ENCODE measurements at regions not wholly inside any gene's neighbourhood (a gene's known extent, or its start where the extent isn't known, plus 50 kb on each side); places are given as distances from the start of the nearest gene placed in this dataset.

DNA sequence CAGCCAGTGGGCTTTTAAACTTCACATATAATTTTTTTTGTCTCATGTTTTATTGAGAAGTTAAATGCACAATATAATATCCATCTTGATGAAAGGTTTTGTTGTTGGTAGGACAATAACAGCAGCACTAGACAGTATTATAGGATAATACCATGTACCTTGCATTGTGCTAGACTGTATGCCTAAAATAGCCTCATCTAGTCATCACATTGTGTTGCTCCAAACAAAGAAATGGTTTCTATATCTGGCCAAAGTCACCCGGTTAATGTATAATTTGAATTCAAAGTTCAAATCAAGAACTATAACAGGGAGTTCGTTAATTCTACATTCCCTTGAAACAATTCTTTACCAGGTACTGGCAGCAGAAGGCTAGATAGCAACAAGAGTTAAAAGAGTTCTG lies 104.9 kb downstream of the KCNJ2 start:
- Histone ChIP-seq H3K27ac (no peak overlapping the region), H3K4me1 (no peaks in the 10 kb centered on the region), H3K9me3 (no peaks in the 10 kb centered on the region), H3K4me2 (no peak overlapping the region), H3K4me3 (no peak overlapping the region)
- no peak for FAIRE-seq
- POLR2A ChIA-PET = no interaction called here
- 17% methylated on average over 2 of the region's 2 CpGs for WGBS (ENCODE audit: missing lambda C conversion rate)
- DNase-seq (ENCODE audit: low read depth in 1 of 2, low spot score in 1 of 2) = no peak
- TF ChIP-seq, protein P1, sequence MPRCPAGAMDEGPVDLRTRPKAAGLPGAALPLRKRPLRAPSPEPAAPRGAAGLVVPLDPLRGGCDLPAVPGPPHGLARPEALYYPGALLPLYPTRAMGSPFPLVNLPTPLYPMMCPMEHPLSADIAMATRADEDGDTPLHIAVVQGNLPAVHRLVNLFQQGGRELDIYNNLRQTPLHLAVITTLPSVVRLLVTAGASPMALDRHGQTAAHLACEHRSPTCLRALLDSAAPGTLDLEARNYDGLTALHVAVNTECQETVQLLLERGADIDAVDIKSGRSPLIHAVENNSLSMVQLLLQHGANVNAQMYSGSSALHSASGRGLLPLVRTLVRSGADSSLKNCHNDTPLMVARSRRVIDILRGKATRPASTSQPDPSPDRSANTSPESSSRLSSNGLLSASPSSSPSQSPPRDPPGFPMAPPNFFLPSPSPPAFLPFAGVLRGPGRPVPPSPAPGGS (IDR thresholded peaks at IDR 0.05) = no peak
- TF ChIP-seq RARB (CRISPR knock-in tag; IDR thresholded peaks at IDR 0.05) (no peak), ZFP36 (IDR thresholded peaks at IDR 0.05; ENCODE audit: borderline replicate concordance, partially characterized antibody) (no peak), TFCP2L1 (CRISPR knock-in tag; IDR thresholded peaks at IDR 0.05) (no peak)
- ATAC-seq = no peak
- CTCF ChIA-PET = interaction anchor here (1.4 kb wide), 1 partner anchor 13 kb away, joined by 5 read pairs; no protein-coding TSS in a partner anchor

DNA sequence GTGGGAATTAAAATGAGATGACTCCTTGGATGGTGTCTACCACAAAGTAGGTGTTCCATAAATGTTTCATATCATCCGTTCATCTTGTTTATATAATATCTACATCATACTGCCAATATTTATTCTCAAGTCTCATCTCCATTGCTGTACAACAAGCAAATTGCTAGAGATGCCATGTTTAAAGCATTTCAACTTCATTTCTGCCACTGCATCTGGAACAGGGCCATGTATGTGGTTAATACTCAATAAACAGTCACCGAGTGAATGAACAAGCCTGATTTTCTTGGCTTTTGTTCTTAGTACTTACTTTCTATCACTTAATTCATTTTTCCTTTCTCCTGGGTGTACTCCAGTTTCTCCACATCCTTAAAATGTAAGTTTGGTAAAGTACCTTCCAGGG lies 107.6 kb downstream of the KCNJ2 start:
- Histone ChIP-seq H3K27ac (no peak overlapping the region), H3K9me3 (no peaks in the 10 kb centered on the region), H3K4me3 (no peak overlapping the region), H3K4me1 (no peaks in the 10 kb centered on the region), H3K4me2 (no peak overlapping the region)
- FAIRE-seq = no peak
- no peak for DNase-seq (ENCODE audit: low read depth in 1 of 2, low spot score in 1 of 2)
- 41% methylated on average over 2 of the region's 2 CpGs for whole genome bisulfite sequencing (ENCODE audit: missing lambda C conversion rate)
- ChIA-PET POLR2A (no interaction called here), CTCF (no interaction called here)
- TF ChIP-seq FOXS1 (CRISPR knock-in tag; IDR thresholded peaks at IDR 0.05) = no peak
- no peak for TF ChIP-seq JUN (IDR thresholded peaks at IDR 0.05)
- no peak for ATAC-seq

DNA sequence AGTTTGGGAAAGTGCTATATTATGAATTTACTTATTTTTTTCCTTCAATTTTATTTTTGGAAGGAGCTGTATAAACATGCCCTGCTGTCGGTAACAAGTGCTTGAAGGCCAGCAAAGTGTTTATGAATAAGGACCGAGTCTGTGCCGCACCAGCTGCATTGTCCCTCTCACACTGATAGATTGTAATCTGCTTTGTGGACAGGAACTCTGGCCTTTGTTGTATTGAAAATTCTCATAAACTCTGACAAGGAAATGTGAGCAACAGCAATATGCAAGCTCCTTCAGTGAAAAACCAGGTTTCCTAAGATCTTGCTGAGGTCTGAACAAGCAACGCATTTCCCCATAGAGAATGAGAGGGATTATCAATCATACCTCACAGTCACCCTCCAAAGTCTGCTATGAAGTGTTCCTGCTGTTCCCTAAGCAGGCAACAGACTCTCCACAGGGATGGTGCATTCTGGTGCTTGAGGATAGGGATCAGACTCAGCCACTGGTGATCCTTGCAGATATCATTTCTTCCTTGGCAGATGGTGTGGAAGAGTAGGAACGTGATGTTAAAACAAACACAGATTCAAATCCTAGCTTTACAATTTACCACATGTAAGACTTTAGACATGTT lies 109.6 kb downstream of the KCNJ2 start:
- no peaks in the 10 kb centered on the region for H3K9me3 ChIP-seq
- ATAC-seq (no peak), DNase-seq (ENCODE audit: low read depth in 1 of 2, low spot score in 1 of 2) (no peak), FAIRE-seq (no peak)
- H3K27ac ChIP-seq = no peak overlapping the region
- H3K4me3 ChIP-seq = no peak overlapping the region
- ChIA-PET POLR2A (no interaction called here), CTCF (interaction anchor here (0.9 to 1.6 kb wide), 3 partner anchors 9 to 344 kb away, joined by 3 to 5 read pairs (median 3); no protein-coding TSS in a partner anchor)
- 71% methylated on average over 5 of the region's 5 CpGs for WGBS (ENCODE audit: missing lambda C conversion rate)
- no peak for TF ChIP-seq RARB (CRISPR knock-in tag; IDR thresholded peaks at IDR 0.05)
- TF ChIP-seq KDM1A (IDR thresholded peaks at IDR 0.05; ENCODE audit: low read depth) = no peak
- no peak overlapping the region for H3K4me2 ChIP-seq
- H3K4me1 ChIP-seq = no peaks in the 10 kb centered on the region

DNA sequence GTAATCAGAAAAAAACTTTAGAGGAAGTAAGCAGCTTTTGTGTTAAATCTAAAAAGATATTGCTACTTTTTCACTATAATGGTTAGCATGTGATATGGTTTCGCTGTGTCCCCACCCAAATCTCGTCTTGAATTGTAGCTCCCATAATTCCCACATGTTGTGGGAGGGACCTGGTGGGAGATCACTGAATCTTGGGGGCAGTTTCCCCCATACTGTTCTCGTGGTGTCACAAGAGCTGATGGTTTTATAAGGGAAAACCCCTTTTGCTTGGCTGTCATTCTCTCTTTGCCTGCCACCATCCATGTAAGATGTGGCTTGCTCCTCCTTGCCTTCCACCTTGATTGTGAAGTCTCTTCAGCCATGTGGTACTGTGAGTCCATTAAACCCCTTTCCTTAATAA lies 117.1 kb downstream of the KCNJ2 start:
- DNase-seq (ENCODE audit: low read depth in 1 of 2, low spot score in 1 of 2) = no peak
- Histone ChIP-seq H3K4me3 (no peak overlapping the region), H3K4me2 (no peak overlapping the region), H3K27ac (no peak overlapping the region), H3K4me1 (no peaks in the 10 kb centered on the region), H3K9me3 (no peaks in the 10 kb centered on the region)
- CTCF ChIA-PET = no interaction called here
- WGBS (ENCODE audit: missing lambda C conversion rate) = 10% methylated on average over 3 of the region's 3 CpGs
- POLR2A ChIA-PET = no interaction called here
- TF ChIP-seq HOXB13 (CRISPR knock-in tag; IDR thresholded peaks at IDR 0.05; ENCODE audit: low read depth) (no peak), HOXA7 (CRISPR knock-in tag; IDR thresholded peaks at IDR 0.05) (no peak), RARB (CRISPR knock-in tag; IDR thresholded peaks at IDR 0.05) (no peak), SREBF2 (IDR thresholded peaks at IDR 0.05) (no peak), ZSCAN20 (CRISPR knock-in tag; IDR thresholded peaks at IDR 0.05) (no peak), SMC3 (IDR thresholded peaks at IDR 0.05) (no peak), PHF8 (IDR thresholded peaks at IDR 0.05; ENCODE audit: borderline replicate concordance, low read depth) (no peak)
- TF ChIP-seq, protein P2, sequence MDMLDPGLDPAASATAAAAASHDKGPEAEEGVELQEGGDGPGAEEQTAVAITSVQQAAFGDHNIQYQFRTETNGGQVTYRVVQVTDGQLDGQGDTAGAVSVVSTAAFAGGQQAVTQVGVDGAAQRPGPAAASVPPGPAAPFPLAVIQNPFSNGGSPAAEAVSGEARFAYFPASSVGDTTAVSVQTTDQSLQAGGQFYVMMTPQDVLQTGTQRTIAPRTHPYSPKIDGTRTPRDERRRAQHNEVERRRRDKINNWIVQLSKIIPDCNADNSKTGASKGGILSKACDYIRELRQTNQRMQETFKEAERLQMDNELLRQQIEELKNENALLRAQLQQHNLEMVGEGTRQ (IDR thresholded peaks at IDR 0.05) = no peak
- TF ChIP-seq, protein P3, sequence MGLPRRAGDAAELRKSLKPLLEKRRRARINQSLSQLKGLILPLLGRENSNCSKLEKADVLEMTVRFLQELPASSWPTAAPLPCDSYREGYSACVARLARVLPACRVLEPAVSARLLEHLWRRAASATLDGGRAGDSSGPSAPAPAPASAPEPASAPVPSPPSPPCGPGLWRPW (IDR thresholded peaks at IDR 0.05) = no peak
- TF ChIP-seq, protein P4, sequence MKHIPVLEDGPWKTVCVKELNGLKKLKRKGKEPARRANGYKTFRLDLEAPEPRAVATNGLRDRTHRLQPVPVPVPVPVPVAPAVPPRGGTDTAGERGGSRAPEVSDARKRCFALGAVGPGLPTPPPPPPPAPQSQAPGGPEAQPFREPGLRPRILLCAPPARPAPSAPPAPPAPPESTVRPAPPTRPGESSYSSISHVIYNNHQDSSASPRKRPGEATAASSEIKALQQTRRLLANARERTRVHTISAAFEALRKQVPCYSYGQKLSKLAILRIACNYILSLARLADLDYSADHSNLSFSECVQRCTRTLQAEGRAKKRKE (CRISPR knock-in tag; IDR thresholded peaks at IDR 0.05; ENCODE audit: low read depth) = no peak
- no peak for FAIRE-seq
- ATAC-seq = no peak
